Astrocyte (in vitro differentiated cells and primary cell): ENCODE measurements at regions not wholly inside any gene's neighbourhood (a gene's known extent, or its start where the extent isn't known, plus 50 kb on each side); places are given as distances from the start of the nearest gene placed in this dataset.

Source experiments
- CTCF ChIP-seq: IDR thresholded peaks from 2 replicates; pipeline ENCODE4 v1.5.1; 2011; ENCODE audit warnings: low read depth, mild to moderate bottlenecking, inconsistent platforms, low read length, moderate library complexity; ENCODE audit not compliant: insufficient read depth
- EZH2 ChIP-seq: IDR thresholded peaks from 2 replicates; pipeline ENCODE4 v1.6.1; 2012; ENCODE audit warnings: mild to moderate bottlenecking, low read length, inconsistent platforms; ENCODE audit not compliant: insufficient read depth

GRCh38 chr6:151180330-151181048, 59.3 kb upstream of the AKAP12 start:
- TF ChIP-seq CTCF = no peak
- TF ChIP-seq EZH2 = no peak
